Kidney epithelial cell (primary cell): ENCODE measurements at regions not wholly inside any gene's neighbourhood (a gene's known extent, or its start where the extent isn't known, plus 50 kb on each side); places are given as distances from the start of the nearest gene placed in this dataset.
"Not testable (repeated sequence)": the region's sequence is repeated elsewhere in the genome, so short reads cannot be mapped to it uniquely, and the experiment has no call there.

Experiments used
- DNase-seq: peaks from one replicate; pipeline ENCODE4 v3.0.0-alpha.2; 2010; ENCODE audit warnings: low read depth
- H3K27me3 ChIP-seq: 2 replicates; pipeline ENCODE4 v1.6.0; 2011; ENCODE audit warnings: low read length; ENCODE audit not compliant: control insufficient read depth, insufficient read depth
- H3K36me3 ChIP-seq: 2 replicates; pipeline ENCODE4 v1.5.1; 2011; ENCODE audit warnings: low read length; ENCODE audit not compliant: control insufficient read depth, insufficient read depth
- H3K4me3 ChIP-seq: 2 replicates; pipeline ENCODE4 v1.5.1; 2011; ENCODE audit warnings: low read depth, mild to moderate bottlenecking, control low read depth, low read length
- CTCF ChIP-seq: IDR thresholded peaks from 2 replicates; pipeline ENCODE4 v1.5.1; 2011; ENCODE audit warnings: mild to moderate bottlenecking, moderate library complexity, low read length, control low read depth, inconsistent platforms; ENCODE audit not compliant: insufficient read depth, poor library complexity, severe bottlenecking

- H3K4me3 ChIP-seq, result no peak overlapping the region
- TF ChIP-seq CTCF, result no peak
- DNase-seq, result no peak
- H3K36me3 ChIP-seq, result no peaks in the 10 kb centered on the region
- H3K27me3 ChIP-seq, result no peaks in the 10 kb centered on the region
Observed at GRCh38 chr14:48247977-48248376, 572.6 kb upstream of the MDGA2 start.

- no peak for DNase-seq
- TF ChIP-seq CTCF, result no peak
- Histone ChIP-seq H3K4me3 (no peak overlapping the region), H3K36me3 (no peaks in the 10 kb centered on the region), H3K27me3 (no peaks in the 10 kb centered on the region)
Observed at GRCh38 chr14:48243900-48244299, 568.5 kb upstream of the MDGA2 start.

- no peak for TF ChIP-seq CTCF
- Histone ChIP-seq H3K27me3 (no peaks in the 10 kb centered on the region), H3K36me3 (no peaks in the 10 kb centered on the region), H3K4me3 (no peak overlapping the region)
- DNase-seq, result no peak
Observed at GRCh38 chr14:48229091-48229490, 553.7 kb upstream of the MDGA2 start.

GRCh38 chr14:48193893-48194292, 518.5 kb upstream of the MDGA2 start:
- no peak for DNase-seq

GRCh38 chr14:48149624-48150023, 474.2 kb upstream of the MDGA2 start:
- not testable (repeated sequence) for DNase-seq, H3K4me3 ChIP-seq, H3K36me3 ChIP-seq, H3K27me3 ChIP-seq

More at GRCh38 chr14:48193893-48194292, 518.5 kb upstream of the MDGA2 start:
- H3K36me3 ChIP-seq, result no peaks in the 10 kb centered on the region
- no peaks in the 10 kb centered on the region for H3K27me3 ChIP-seq
- no peak overlapping the region for H3K4me3 ChIP-seq
- no peak for TF ChIP-seq CTCF

GRCh38 chr14:48140804-48141203, 465.4 kb upstream of the MDGA2 start:
- no peak for TF ChIP-seq CTCF
- no peaks in the 10 kb centered on the region for H3K36me3 ChIP-seq
- H3K4me3 ChIP-seq, result no peak overlapping the region
- no peak for DNase-seq
- H3K27me3 ChIP-seq, result no peaks in the 10 kb centered on the region
